Hematopoietic multipotent progenitor cell (in vitro differentiated cells): ENCODE measurements at regions not wholly inside any gene's neighbourhood (a gene's known extent, or its start where the extent isn't known, plus 50 kb on each side); places are given as distances from the start of the nearest gene placed in this dataset.

Source experiments
- DNase-seq, 3 donors: peaks; one replicate each; pipeline ENCODE4 v3.0.0-alpha.2; 2011 to 2015; ENCODE audit warnings: low read depth in 2 of 3, low spot score in 2 of 3

DNA sequence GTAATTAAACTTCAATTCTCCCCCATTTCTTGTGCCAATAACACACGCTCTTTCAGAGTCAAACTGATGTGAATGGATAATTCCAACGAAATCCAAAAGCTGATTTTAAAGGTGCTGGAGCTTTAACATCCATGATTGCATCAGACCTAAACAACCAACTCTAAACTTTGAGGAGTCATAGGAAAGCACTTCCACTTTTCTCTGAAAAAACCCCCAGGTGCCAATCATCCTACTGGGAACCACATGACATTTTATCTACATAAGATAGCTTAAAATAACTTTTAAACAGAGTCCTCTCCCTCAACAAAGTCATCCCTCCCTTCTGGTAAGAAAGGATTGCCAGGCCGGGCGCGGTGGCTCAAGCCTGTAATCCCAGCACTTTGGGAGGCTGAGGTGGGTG, 167.7 kb upstream of the PDE10A start:
- DNase-seq, result no peak

DNA sequence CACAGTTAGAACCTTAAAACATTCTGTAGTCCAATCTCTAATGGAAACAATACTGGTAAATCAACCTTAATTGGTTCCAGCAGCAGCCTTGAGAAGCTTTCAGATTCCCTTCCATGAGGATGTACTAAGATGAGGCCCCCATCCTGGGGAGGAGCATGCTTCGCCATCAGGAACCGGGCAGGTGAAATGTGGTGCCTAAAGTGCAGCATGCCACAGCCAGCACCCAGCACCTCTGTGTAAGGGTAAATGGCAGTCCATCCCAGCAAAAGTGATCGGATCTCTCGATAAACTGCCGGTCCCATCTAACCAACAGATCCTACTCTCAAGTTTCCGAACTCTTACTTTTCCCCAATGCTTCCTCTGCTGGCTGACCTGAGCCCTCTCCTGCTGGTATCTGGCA, 166.3 kb upstream of the PDE10A start:
- no peak for DNase-seq

DNA sequence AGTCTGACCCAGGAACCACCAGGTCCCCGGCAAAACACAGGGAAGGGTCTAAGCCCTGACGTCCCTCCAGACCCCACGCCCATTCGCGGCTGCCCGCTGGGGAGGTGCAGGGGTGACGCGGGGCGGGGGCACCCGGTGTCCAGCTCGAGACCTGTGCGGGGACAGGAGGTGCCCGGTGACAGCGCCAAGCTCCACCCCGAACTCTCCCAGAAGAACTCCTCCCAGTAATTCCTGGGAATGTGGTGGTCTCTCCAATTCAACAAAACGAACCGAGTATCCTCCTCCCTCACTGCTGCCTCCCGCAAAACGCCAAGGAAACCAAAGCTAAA, 164.1 kb upstream of the PDE10A start:
- DNase-seq, result no peak

DNA sequence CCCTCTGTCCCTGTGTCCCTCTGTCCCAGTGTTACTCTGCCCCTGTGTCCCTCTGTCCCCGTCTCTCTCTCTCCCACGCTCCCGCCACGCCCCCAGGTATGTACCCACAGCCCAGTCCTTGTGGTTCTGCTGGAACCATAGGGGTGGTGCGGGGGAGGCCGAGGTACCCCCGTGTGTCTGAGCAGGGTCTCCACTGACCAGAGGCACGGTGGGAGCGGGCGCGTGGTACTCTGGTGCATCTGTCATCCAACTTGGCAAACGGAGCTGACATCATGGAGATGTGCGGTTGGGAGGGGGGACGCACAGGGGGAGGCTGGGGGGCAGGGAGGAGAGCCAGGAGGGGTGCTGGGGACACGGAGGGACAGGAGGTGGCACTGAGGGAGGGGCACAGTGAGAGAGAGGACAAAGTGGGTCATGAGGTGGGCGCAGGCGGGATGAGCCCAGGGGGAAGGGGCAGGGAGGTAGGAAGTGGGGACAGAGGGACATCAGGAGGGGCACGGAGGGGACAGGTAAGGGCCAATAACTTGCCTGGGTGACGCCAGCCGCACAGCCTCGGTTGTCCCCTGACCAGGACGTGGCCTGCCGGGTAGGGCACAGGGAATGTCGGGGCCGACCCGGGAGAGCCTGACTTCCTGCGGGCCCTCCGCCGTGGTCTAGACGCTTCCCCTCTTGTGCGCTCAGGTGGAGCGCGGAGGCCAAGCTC, 163.6 kb upstream of the PDE10A start:
- no peak for DNase-seq

DNA sequence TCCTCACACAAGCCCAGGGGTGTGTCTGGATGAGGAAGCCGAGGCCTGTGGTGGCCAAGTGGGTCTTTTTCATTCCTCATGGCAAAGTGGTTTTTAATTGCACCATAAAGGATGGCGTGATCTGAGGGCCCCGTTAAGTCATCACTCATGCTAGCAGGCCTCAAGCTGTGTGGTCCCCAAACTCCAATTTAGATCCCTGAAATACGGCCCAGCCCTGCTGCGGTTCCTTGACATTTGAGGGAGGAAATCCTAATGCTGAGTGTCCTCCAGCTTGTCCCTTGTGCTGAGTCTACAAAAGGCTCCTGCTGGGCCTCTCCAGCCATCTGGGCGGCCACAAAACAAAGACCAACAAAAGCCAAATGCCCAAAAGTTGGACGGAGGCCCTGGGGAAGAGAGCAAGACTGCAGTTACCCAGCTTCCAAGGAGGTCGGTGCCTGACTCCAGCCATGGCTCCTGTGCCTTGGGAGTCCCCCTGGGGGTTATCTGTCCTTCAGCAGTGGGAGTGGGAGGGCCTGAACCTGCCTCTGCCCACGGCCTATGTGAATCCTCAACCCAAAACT, 162.3 kb upstream of the PDE10A start:
- DNase-seq, result no peak

DNA sequence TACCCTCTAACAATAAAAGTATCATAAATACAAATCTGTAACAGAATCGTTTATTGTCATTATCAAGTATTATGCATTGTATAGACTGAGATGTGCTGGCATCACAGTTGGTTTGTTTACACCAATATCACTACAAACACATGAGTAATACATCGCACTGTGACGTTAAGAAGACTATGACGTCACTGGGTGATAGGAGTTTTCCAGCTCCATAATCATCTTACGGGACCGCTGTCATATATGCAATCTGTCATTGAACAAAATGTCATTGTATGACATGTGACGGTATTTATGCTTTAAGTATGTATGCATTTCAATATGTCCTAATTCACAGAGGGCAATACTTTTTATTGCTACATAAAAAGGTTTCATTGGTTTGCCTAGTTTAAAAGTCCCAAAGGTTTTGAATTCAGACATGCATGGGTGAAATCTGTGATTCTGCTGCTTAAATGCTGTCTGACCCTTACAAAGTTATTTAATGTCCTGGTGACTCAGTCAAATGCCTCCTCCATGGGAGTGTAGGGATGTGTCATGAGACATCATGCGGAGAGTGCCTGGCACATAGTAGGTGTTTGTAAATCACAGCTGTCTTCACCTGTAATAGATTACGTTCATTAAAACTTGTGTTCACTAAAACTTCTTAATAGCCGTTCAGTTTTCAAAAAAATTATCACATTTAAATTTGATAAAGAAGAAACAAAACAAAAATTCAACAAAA, 160.7 kb upstream of the PDE10A start:
- no peak for DNase-seq

DNA sequence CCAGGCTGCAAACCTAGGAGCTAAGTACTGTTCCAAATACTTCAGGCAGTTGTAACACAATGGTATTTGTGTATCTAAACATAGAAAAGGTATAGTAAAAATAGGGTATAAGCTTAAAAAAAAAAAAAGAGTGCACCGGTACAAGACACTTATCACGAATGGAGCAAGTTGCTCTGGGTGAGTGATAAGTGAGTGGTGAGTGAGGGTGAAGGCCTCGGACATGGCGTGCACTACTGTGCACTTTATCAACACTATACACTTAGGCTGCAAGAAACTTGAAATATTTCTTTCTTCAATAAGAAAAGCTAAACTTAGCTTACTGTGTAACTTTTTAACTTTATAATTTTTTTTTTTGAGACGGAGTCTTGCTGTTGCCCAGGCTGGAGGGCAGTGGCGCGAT, 159.5 kb upstream of the PDE10A start:
- no peak for DNase-seq

DNA sequence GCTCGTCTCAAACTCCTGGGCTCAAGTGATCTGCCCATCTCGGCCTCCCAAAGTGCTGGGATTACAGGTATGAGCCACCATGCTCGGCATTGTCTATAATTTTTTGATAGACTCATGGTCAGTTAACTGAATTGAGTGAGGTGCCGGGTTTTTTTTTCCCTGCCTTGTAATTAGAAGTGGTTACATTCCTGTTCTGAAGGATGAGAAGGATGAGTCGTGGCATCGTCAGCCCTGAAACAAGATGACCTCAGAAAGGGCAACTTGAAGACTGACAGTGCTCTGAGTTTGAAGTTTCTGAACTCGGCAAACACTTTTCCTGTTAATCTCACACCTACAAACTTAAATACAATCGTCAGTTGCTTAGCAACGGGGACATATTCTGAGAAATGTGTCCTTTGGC, 158.7 kb upstream of the PDE10A start:
- DNase-seq, result no peak

DNA sequence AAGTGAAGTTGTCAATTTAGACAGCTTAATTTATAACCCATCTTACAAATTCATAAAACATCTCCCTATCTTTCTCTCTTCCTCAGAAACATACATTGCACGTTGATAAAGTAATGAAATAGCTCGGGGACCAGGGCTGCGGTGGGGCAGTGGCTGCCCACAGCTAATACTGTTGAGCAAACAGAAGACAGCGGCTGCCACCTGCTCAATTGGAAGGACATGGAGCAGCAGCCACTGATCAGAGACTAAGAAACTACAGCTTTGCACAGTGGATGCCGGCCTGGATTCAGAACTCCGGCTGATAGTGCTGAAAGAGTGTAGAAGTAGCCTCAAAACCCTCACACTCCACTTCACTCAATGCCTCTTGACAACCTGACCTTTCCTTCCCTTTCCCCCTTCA, 157.9 kb upstream of the PDE10A start:
- DNase-seq, result no peak

DNA sequence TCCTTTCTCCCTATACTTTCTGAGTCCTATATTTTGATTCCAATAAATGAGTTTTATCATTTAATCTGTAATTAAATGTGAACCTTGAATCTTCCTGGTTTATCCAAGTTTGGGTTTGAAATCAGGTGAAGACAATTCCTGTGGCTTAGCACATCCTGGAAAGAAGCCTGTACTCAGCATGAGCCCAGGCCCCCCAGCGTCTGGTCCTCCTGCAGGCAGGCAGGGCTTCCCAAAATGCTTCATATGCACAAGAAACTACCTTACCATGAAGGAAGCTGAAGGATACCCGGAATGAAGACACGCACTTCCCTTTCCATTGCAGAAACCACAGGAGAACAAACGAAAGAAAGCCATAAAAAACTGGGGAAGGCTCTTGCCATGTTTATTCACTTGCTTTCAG, 157.4 kb upstream of the PDE10A start:
- DNase-seq, result no peak

DNA sequence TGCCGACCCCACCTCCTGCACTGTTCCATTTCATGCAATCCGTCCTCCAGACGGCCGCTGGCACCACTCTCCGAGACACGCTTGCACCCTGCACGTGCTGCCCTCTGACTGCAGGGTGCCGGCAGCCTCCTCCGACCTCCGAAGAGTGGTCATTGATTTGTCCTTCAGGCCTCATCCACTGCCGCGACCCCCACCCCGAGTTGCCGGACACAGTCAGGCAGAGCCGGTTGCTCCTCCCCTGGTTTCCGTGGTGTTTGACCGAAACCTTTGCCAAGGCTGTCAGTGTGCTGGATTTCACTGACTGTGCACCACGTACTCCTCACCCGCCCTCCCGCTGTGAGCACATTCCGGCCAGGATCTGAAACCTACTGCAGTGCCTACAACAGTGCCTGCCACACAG, 156.4 kb upstream of the PDE10A start:
- no peak for DNase-seq

DNA sequence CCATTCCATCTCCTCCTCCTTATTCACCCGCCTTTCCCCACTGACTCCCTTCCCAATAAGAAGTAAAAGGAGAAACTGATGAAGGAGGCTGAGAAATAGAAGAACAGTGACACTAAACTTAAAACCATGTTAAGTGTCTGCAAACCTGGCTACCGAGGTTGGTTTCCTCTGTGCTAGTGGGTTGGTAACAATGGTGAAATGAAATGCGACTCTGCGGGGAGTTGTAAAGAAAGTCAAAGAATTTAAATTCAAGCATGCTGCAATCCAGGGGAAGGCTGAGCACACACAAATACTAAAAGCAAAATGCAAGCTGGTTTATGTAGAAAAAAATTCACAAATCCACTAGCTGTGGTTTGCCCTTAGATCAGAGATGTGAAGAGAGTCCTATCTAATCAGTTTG, 155.2 kb upstream of the PDE10A start:
- no peak for DNase-seq

DNA sequence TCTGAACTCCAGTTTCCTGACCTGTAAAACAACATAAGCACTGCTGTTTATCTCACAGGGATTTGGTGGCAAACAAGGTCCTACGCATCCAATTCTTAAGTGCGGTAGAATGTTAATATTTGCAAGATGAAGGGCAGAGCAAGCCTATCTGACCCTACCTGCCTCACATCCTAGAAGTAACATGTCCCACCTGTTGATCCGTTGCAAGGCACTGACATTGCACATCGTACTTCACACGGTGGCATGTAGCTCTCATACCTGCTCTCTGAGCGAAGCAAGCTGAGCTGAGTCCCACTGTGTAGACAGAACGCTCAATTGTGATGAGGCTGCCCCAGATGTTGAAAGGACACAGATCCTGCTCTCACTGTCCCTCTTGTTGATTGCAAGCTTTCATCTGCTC, 154.7 kb upstream of the PDE10A start:
- no peak for DNase-seq

DNA sequence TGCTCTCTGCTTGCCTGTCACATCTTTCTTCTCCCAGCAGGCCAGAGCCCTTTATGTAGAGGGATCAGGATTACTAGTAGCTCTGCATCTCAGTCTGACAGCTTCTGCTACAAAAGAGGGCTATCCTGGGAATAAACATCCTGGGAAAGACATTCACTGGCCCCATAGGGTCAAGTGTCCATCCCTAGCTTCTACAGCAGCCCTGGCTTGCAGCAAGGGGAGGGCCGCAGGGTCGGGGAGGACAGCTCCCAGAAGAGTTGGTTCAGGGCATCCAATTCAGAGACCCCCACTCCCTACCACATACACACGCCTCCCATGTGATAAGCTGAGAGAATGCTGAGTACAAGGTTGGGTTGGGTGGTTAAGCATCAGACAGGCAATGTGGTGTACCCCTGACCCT, 154.1 kb upstream of the PDE10A start:
- DNase-seq, result no peak

DNA sequence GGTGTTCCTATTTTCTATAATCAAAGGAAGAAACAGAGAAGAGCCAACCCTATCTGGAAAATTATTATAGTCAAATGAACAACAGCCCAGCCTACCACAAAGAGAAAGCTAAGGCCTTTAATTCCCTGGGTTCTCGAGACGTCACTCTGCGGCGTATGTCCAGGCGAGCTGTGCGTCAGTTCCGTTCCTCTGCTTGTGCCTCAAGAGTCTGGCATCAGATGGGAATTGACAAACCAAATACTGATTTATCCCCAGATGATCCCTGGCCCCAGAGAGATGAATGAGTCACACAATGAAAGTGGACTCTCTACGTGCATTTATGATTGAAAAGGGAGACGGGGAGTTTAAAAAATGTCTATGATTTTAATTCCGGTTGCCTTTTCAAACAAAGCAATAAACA, 151.6 kb upstream of the PDE10A start:
- DNase-seq, result no peak

DNA sequence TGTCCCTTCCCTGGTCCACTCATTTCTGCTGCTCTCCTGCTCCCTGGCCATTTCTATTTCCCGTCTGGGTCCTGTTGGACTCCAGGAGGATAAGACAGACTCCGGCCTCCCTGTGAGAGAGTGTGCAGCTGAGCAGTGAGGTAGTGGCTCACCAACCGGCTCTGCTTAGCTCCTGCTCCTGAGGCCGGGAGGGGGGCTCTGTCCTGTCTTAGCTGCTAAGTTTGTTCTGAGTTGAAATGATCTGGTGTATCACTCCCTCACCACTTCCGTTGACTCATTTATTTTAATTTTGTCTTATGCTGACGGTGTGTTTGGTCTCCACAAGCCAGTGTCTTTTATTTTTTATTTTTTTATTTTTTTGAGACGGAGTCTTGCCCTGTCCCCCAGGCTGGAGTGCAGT, 148.5 kb upstream of the PDE10A start:
- no peak for DNase-seq

DNA sequence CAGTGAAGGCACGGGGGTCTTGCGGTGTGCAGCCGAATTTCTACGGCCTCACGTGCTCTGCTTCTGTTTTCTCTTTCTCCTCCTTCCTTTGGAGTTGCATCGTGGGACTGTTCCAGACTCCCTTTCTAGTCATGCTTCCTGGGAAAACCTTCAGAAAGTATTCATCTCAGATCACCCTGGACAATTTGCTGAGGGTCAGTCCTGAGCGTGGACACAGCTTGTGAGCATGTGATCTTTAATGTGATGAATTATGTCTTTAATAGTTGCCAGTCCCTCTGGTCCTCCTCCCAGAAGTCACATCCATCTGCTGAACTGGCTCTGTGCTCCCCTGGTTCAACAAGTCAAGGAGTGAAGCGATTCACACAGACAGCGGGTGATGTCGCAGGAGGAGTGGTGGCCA, 145.0 kb upstream of the PDE10A start:
- no peak for DNase-seq

DNA sequence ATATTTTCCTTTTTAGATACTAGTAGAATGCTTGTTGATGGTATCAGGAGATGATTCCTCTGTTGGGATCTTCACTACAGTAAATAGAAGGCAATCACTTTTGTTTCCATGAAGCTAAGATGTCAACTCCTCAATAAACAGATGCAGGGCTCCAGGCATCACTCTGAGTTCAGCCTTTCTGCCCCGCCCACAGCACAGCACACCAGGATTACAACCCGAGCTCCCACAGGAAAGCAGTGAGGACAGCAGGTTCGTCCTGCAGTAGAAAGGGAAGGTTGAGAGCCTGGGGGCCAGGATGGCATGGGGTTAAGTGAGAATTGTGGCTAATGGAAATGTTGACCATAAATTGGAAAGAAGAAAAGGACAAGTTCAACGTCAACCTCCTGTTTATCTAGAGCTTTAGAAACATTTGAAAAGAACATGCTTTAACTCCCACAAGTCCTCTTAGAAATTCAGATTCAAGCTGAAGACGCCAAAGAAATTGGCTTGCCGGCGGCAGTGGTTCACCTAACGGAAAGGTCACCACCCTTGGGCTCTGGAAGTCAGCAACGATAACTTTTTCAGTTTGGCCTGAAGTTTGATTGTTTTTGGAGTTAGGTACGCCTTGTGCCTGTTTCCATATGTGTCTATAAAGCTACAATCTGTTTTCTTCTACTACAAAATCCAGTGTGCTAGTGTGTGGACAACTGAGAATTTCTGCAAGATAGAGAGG, 144.4 kb upstream of the PDE10A start:
- no peak for DNase-seq

DNA sequence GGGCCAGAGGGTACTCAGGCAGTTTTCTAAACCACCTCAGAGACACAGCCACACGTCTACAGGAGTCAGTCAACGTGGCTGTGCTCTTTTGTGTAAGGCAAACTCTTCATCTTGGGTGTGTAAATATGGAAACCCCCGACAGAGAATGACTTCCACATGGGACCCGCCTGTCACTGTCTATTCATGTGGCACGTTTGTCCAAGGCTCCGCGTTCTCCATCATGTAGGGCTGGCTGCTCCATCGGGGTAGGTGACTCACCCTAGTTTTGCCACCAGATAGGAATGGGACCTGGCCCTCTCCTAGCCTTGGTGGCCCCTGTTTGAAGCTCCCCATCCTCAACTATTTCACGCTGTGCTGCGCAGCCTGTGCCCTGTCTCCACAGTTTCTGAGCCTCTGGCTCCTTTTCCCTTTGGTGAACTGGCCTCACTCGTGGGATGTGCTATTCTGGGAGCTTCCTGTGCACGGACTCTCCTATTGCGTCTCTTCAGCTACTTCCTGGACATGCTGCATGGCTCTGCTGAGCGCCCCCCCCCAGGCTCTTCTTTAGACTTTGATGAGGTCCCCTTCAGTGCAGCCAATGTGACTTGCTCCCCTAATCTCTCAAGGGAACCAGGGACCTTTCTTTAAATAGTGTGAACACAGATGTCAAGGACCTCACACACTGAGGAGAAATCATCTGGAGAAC, 143.2 kb upstream of the PDE10A start:
- DNase-seq, result no peak

DNA sequence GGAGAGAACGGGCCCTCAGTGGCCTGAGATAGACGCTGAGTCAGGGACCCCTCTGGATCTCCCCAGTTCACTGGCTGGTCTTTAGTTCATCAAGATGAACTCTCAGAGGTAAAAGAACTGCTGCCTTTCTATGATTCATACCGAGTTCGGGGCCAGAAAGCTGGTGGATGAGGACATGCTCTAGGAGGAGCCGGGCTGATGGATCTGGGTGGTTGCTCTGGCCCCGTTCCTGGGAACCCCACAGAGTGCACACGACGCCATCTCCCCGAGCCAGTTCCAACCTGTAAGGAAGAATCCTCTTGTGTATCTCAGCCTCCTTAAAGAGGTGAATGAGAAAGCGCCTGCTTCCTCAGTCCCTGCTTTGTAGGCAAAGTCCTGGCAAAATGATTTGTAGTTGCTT, 142.6 kb upstream of the PDE10A start:
- DNase-seq, result no peak

DNA sequence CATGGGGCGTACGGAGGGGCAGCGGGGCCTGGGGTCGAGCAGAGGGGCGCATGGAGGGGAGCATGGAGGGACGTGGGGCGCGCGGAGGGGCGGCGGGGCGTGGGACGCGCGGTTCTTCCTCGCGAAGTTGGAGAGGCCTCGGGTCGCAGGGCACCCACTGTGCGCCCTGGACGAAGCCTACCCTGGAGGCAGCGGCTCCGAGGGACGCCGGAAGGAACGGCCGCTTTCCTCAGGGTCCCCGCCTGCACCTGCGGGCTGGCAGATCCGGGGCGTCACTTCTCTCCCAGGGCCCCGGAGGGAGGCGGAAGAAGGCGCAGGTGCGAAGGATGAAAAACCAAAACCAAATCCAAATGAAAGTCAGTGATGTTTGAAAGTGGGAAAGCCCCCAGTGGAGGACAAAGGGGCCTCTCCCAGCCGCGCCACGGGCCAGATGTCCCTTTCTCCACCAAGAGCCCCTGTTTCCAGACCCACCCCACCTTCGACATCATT, 142.1 kb upstream of the PDE10A start:
- no peak for DNase-seq
